Transverse colon (tissue), 4 donors: ENCODE measurements at regions not wholly inside any gene's neighbourhood (a gene's known extent, or its start where the extent isn't known, plus 50 kb on each side); places are given as distances from the start of the nearest gene placed in this dataset.

ENCODE experiments used
- DNase-seq: peaks from one replicate; pipeline ENCODE4 v3.0.0-alpha.2; 2019
- H3K27ac ChIP-seq, 4 donors: fragments of 200-600 bp; sonication (generic); 2 replicates each; pipeline ENCODE4 v1.5.1; 2016 to 2018; ENCODE audit warnings: inconsistent platforms in 4 of 4
- H3K27me3 ChIP-seq: fragments of 200-600 bp; sonication (generic); 2 replicates; pipeline ENCODE4 v1.5.1; 2017; ENCODE audit warnings: inconsistent platforms
- H3K36me3 ChIP-seq, 4 donors: fragments of 200-600 bp; sonication (generic); 2 replicates each; pipeline ENCODE4 v1.5.1; 2017 to 2019; ENCODE audit warnings: inconsistent platforms in 4 of 4
- H3K4me1 ChIP-seq, 4 donors: fragments of 200-600 bp; sonication (generic); 2 replicates each; pipeline ENCODE4 v1.5.1; 2017 to 2020; ENCODE audit warnings: inconsistent platforms in 4 of 4
- H3K4me3 ChIP-seq, 4 donors: fragments of 200-600 bp; sonication (generic); 1 replicate in 1 of 4; 2 replicates in 3 of 4; pipeline versions ENCODE4 v1.5.1 to v1.6.1; 2017 to 2019; ENCODE audit warnings: inconsistent platforms in 4 of 4
- H3K9me3 ChIP-seq, 2 donors: fragments of 200-600 bp; sonication (generic); 2 replicates each; pipeline ENCODE4 v1.5.1; 2017 to 2019; ENCODE audit warnings: inconsistent platforms in 2 of 2
- EP300 ChIP-seq: sonication (generic); formaldehyde crosslinking; IDR thresholded peaks from one replicate; pipeline ENCODE4 v1.6.1; 2017; ENCODE audit warnings: antibody characterized with exemption, low read depth
- POLR2A ChIP-seq: fragments of 450-650 bp; IDR thresholded peaks from one replicate; pipeline ENCODE4 v1.6.1; 2016; ENCODE audit warnings: antibody characterized with exemption, mild to moderate bottlenecking, moderate library complexity
- POLR2AphosphoS5 ChIP-seq, 3 donors: sonication (generic); formaldehyde crosslinking; IDR thresholded peaks; one replicate each; pipeline ENCODE4 v1.6.1; 2016; ENCODE audit warnings: antibody characterized with exemption in 3 of 3
- WGBS, 2 donors: methylation state at CpG; one replicate each; pipeline ENCODE4 v1.1.5; 2018; ENCODE audit warnings: low coverage in 1 of 2; 5-methylcytosine and 5-hydroxymethylcytosine counted together
- in situ Hi-C, 4 donors: fragments of 200-750 bp; cut with MboI; loops; one replicate each; pipeline versions ENCODE4 v1.15.0 to v1.15.1; 2017; ENCODE audit warnings: low sequenced_read_pairs in 3 of 4, low pct_ligation_motif_present in 1 of 4, low pct_unique_long_range_greater_than_20kb in 1 of 4
- intact Hi-C: fragments of 100-400 bp; cut with DNase I; formaldehyde crosslinking; loops from one replicate; pipeline ENCODE4 v1.15.1; 2023; ENCODE audit warnings: low total_unique reads
- TF ChIP-seq, protein P1 (sequence below), 5 experiments: fragments of 200-600 bp in 3 of 5; fragments of 450-650 bp in 2 of 5; sonication (generic) in 3 of 5; IDR thresholded peaks; 1 replicate in 2 of 5; 2 replicates in 3 of 5; pipeline ENCODE4 v1.5.1; 2016 to 2017; ENCODE audit warnings: antibody characterized with exemption in 5 of 5, inconsistent platforms in 3 of 5, mild to moderate bottlenecking in 2 of 5, moderate library complexity in 1 of 5

DNA sequence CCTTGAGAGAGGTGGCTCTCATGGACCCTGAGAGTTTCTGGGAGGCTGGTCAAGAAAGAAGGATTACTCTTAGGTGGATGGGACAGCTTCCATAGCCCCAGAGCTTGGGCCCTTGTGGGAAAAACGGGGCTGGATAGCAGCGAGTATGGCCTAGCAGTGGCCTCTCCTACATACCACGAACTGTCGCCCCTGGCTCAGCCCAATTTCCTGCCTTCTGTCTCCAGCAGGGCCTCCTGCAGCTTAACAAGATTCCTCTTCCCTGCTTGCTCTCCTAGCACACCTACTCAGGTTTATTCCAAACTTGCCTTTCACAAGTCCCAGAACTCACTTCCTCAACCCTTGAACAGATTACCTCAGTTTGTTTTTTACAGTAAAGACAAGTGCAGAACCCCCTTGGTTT is 139.7 kb upstream of the TPM1 start:
- Histone ChIP-seq H3K36me3 (no peaks in the 10 kb centered on the region), H3K27me3 (no peaks in the 10 kb centered on the region), H3K4me1 (peaks cover 4 to 18% (median 8%) of the 10 kb centered on the region in 4 donors), H3K27ac (no peak overlapping the region), H3K4me3 (no peak overlapping the region), H3K9me3 (no peaks in the 10 kb centered on the region)
- in situ Hi-C loops: no loop called here
- DNase-seq: no peak
- intact Hi-C loops: no loop called here
- WGBS, 2 donors: 85% methylated on average over 4 of the region's 4 CpGs; no CpG with 5 or more reads in 1 of the 2 donors
- TF ChIP-seq POLR2A (no peak), POLR2AphosphoS5 (IDR thresholded peaks at IDR 0.05) (no peak), EP300 (no peak)
- TF ChIP-seq, protein P1, sequence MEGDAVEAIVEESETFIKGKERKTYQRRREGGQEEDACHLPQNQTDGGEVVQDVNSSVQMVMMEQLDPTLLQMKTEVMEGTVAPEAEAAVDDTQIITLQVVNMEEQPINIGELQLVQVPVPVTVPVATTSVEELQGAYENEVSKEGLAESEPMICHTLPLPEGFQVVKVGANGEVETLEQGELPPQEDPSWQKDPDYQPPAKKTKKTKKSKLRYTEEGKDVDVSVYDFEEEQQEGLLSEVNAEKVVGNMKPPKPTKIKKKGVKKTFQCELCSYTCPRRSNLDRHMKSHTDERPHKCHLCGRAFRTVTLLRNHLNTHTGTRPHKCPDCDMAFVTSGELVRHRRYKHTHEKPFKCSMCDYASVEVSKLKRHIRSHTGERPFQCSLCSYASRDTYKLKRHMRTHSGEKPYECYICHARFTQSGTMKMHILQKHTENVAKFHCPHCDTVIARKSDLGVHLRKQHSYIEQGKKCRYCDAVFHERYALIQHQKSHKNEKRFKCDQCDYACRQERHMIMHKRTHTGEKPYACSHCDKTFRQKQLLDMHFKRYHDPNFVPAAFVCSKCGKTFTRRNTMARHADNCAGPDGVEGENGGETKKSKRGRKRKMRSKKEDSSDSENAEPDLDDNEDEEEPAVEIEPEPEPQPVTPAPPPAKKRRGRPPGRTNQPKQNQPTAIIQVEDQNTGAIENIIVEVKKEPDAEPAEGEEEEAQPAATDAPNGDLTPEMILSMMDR (IDR thresholded peaks at IDR 0.05): no peak

DNA sequence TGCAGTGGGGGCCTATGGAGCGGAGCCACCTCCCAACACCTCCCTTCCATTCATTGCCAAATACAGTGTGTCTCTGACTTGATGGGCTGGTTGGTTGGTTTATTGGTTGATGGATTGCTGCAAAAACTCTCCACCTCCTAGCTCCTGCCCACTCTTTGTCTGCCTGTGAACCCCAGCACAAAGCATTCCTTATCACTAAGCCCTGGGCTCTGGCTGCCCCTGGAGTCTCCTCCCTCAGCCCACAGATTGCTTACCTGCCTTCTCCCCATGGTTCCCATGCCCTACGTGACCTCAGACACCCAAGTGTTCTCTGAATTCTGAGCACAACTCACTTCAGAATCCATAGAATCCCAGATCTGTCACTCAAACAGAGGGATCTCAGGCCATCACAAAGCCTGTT is 139.1 kb upstream of the TPM1 start:
- no peak overlapping the region for H3K4me3 ChIP-seq
- H3K27me3 ChIP-seq: no peaks in the 10 kb centered on the region
- H3K4me1 ChIP-seq: peaks cover 0 to 14% (median 4%) of the 10 kb centered on the region in 4 donors
- no peak overlapping the region for H3K27ac ChIP-seq
- WGBS, 2 donors: 88% methylated on average over 2 of the region's 2 CpGs; no CpG with 5 or more reads in 1 of the 2 donors
- H3K9me3 ChIP-seq: no peaks in the 10 kb centered on the region
- H3K36me3 ChIP-seq: no peaks in the 10 kb centered on the region
- in situ Hi-C loops: no loop called here
- no peak for DNase-seq
- TF ChIP-seq, protein P1 (IDR thresholded peaks at IDR 0.05): no peak
- TF ChIP-seq POLR2A (no peak), EP300 (no peak), POLR2AphosphoS5 (IDR thresholded peaks at IDR 0.05) (no peak)
- intact Hi-C loops: no loop called here

DNA sequence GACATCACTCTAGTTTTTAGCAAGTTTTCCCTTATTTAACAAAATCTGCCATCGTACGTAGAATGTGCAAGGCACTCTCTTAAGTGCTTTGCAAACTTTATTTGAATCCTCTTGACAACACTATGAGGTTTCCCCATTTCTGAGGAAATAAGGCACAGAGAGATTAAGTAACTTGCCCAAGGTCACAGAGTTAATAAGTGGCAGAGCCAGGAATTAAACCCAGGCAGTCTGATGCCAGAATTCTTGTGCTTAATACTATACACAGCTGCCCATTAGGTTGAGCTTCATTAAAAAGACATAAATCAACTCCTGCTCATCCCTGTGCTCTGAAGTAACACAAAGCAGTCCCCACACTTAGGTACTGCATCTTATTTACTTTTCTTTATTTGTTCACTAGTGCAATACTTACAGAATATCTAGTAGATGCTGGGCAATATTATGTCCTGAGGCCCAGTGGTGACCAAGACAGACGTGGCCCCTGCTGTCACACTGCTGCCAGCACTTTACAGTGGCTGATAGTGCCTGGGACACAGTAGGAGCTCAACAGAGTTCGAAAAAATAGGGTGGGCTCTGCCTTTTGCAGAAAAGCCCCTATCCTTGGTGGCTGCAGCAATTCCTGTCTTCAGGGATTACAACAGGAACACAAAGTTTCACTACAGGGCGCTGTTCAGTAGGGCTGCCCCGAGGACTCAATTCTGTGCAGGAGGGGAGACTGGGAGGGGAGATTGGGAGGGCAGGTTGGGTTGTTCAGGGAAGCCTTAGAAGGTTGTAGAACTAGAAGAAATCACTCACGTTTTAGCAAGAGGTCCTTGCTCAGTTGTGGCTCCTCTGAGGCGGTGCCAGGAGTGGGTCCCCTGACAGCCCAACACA is 138.3 kb upstream of the TPM1 start:
- H3K4me1 ChIP-seq: peaks cover 0 to 5% (median 2%) of the 10 kb centered on the region in 4 donors
- H3K4me3 ChIP-seq: no peak overlapping the region
- no peaks in the 10 kb centered on the region for H3K36me3 ChIP-seq
- in situ Hi-C loops (no loop called here), intact Hi-C loops (no loop called here)
- DNase-seq: no peak
- no peak overlapping the region for H3K27ac ChIP-seq
- H3K9me3 ChIP-seq: no peaks in the 10 kb centered on the region
- WGBS, 2 donors: 79 to 91% methylated on average over 5 to 8 of the region's 8 CpGs
- no peaks in the 10 kb centered on the region for H3K27me3 ChIP-seq
- TF ChIP-seq POLR2A (no peak), POLR2AphosphoS5 (IDR thresholded peaks at IDR 0.05) (no peak), EP300 (no peak)
- TF ChIP-seq, protein P1 (IDR thresholded peaks at IDR 0.05): no peak

DNA sequence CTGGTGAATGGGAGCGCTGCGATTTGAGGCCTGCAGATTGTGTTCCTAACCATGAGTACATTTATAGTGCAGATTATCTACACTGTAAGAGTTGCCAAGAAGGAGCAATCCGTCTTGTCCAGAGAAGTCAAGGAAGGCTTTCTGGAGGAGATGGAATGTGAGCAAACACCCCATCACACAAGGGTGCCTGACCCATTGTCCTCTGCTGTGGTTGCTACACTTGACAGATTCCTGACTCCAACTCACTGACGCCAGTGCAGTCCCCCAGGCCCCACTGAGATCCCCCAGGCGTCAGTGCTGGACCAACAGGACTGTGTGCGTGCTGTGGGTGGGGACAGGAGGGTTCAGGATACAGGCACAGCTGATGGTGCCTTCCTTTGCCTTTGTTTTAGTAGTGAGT is 135.9 kb upstream of the TPM1 start:
- Histone ChIP-seq H3K36me3 (no peaks in the 10 kb centered on the region), H3K27ac (peak overlapping the region in 1 of 4 donors; percentile 48), H3K27me3 (no peaks in the 10 kb centered on the region), H3K4me1 (no peaks in the 10 kb centered on the region), H3K9me3 (no peaks in the 10 kb centered on the region), H3K4me3 (no peak overlapping the region)
- WGBS, 2 donors: 84 to 90% methylated on average over 2 to 6 of the region's 6 CpGs
- in situ Hi-C loops: no loop called here
- no peak for TF ChIP-seq POLR2A
- intact Hi-C loops: no loop called here
- DNase-seq: no peak
